DMS114 treated with DMSO at 0.1 percent for 48 hours (cell line): ENCODE measurements at regions not wholly inside any gene's neighbourhood (a gene's known extent, or its start where the extent isn't known, plus 50 kb on each side); places are given as distances from the start of the nearest gene placed in this dataset.

ENCODE experiments used
- DNase-seq: peaks from one replicate; lab custom pipeline; 2025; ENCODE audit not compliant: unreplicated experiment; lab: John Stamatoyannopoulos, UW

DNA sequence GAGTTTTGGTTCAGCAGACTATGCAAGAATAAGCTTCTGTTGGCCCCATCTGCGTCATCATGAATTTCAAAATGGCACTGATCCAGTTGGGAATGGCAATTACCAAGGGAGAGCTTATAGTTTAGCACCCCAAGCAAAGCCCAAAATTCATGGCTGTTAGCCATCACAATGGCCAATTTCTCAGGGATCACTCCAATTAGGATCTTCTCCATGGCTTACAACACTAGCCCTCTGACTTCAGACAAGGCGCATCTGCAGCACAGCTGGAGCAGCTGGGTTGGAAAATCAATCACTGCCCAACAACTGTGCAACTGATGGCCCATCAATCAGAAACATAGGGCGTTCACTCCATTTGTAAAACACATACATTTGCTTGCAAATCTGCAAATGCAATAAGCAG lies 273.6 kb downstream of the SRBD1 start:
- DNase-seq, result no peak

DNA sequence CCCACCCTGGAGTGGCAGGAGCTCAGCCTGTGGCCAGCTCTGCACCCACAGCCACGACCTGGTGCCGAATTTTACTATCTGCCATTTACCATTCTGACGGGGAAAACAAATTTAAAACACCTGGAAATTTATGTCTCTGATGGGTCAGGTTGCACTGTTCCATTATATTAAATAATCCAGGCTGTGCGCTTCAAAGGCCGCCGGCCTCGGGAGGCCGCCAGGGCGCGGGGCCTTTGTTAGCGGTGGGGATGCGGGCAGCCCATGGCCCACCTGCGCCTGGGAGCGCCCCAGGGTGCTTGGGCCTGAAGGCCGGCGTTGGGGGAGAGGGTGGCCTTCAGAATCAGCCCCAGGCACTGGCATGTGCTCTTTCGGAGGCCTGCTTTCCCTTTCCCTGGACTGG lies 276.9 kb downstream of the SRBD1 start:
- no peak for DNase-seq

DNA sequence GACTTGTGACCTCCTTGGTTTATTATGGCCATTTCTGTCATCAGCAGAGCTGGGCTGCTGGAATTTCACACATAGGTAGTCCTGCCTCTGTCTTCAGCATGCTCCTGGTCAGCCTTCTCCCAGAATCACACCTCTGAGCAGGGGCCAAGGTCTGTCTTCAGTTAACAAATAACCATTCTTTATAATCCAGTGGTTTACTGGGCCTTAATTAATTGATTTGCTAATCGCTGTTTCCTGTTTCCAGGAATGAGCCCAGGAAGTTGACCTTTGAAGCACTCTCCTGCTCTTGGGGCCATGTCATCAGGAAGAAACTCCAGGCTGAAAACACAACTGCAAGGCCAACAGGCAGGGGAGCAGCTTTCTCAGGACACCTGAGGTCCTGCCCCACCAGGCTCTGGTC lies 278.5 kb downstream of the SRBD1 start:
- no peak for DNase-seq

DNA sequence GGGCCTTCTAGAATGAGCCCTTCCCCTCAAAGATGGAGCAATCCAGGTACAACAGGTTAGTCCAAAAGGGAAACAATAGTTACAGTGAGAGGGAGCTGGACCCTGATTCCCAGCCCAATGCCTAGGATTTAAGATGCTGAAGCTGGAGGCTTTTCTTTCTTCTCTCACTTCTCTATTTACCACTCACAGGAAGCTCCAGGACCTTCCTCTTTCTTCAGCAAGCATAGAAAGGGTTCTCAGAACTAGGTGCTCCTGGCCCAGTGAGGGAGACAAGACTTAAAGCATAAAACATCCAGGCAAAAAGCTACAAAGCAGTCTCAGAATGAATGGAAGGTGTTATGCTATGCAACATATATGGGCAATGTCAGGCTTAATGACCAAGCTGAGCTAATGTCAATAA lies 279.0 kb downstream of the SRBD1 start:
- DNase-seq, result no peak

DNA sequence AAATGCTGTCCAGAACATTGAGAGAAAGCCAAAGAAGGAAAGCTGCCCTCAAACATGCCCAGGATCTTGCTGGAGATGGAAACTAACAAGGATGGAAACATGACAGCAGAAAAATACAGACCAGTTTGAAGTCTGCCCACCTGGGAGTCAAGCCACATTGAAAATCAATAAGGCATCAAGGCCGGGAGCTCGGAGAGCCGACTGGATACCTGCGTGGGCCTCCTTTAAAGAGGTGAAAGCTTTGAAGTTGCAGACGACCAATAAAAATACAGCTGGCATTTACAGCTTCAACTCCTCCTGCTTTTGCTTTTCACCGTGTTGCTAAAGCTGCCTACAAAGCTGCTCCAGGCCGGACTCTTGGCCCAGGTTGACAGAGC lies 279.7 kb downstream of the SRBD1 start:
- DNase-seq, result no peak

DNA sequence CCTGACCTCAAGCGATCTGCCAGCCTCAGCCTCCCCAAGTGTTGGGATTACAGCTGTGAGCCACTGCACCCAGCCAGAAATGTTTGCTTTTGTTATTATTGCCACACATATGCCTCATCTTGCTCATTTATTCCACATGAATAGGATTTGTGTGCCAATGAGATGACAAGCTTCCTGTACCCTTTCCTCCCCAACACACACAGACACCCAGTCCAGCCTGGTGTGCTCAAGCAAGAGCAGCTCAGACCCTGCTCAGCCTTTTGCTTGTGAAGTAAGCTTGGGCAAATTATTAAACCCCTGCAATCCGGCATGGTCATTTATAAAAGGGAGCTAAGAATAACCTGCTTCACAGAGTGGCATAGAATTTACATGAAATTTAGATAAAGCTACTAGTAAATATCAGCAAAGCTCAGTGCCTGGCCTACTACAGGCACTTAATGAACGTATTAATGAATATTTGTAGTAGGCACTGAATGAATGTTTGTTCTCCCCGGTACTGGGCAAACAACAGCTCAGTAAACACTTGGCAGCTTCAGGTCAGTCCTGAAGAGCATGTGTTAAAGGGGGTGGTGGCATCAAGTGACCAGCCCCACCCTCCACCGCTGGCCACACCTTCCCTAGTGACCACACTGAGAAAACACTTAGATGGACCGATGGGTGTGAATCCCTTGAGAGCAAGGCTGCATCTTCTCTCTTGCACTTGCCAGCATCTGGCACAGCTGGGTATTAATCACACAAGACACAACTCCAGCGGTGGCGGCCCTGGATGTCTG lies 280.2 kb downstream of the SRBD1 start:
- DNase-seq, result no peak

DNA sequence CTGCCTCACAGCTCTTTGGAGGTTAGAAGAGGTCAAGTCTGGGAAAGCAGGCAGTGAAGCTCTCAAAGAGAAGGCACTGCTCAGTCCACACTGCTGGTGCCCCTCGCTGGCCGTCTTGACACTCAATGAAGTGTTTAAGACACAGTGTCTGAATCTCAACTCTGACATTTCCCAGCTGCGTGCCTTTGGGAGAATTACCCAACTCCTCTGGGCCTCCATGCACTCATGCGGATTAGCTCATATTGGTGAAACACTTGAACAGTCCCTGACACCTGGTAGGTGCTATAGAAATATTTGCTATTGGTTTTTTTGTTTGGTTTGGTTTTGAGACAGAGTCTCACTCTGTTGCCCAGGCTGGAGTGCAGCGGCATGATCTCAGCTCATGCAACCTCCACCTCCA lies 281.0 kb downstream of the SRBD1 start:
- no peak for DNase-seq

DNA sequence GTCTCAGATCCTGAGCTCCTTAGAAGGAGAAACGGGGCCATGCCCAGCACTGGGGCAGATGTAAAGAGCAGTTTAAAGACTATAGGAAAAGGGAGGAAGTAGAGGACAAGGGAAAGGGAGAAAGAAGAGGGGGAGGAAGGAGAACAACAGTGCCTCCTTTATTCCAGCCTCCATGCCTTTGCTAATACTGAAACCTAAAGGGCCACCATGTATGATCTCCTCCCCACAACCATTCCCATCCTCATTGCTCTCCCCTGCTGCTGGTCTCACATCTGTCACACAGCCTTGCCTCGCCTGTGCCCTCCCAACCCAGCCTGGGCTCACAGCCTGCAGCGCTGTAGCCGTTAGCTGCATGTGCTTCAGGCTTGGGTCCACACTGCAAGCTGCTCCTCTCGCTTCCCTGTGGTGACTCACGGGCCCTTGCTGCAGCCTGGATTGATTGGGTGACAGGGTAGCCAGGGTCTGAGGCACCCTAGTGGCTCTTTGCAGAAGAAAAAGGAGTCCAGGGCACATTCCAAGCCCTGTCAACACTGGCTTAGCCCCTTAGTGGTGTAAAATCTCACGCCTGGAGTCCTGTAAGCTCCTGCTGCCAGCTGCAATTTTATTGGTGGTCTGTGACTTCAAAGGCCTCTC lies 281.9 kb downstream of the SRBD1 start:
- DNase-seq, result no peak

DNA sequence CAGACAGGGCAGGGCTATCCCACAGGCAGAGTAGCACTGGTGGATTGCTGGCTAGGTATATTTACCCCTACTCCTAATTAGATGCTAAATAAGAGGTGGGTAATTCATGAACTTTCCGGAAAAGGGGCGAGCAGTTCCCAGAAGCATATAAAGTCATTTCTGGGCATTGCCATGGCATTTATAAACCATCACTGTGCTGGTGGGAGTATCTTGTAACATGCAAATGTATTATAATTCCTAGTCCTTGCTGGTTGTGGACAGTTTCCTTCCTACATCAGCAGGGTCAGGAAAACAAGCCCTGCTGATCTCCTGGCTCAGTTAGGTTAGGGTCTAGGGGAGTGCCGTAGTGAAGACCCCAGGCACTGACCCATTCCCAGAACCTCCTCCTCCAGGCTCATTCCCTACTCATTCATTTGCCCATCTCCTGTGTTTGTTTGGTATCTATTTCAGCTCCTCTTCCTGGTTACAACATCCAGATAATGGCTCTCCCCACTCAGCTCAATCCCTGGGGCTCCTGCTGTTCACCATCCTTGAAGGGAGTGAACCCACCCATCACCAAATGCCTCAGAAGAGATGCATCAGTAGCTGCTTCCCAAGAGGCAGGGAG lies 282.7 kb downstream of the SRBD1 start:
- DNase-seq, result no peak

DNA sequence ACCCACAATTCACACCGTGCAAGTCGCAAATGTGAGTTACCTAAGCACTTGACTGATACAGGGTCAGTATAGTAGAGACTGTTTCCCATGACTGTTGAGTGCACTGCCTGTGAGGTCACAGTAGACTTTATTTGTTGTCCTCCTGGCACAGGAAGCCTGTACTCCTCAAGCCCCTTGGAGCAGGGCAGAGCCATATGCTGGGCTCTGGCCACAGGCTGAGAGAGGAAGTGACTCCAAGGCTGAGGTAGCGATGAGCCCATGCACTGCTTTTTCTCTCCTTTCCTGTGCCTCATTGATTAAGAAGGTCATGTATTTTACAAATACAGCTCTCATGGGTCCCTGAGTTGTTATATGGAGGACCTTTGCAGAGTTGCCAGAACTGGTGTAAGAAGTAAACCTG lies 287.7 kb downstream of the SRBD1 start:
- DNase-seq, result no peak

DNA sequence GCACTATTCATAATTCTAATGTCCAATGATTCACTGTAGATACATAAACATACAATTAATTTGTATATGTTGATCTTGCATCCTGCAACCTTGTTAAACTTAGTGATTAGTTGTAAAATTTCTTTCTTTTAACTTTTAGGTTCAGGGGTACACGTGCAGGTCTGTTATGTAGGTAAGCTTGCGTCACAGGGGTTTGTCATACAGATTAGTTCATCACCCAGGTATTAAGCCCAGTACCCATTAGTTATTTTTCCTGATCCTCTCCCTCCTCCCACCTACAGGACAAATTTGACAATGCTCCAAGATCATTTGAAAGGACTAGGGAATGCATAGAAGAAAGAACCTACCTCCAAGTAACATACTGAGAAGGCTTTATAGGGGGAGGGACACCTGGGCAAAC lies 290.1 kb downstream of the SRBD1 start:
- DNase-seq, result no peak

DNA sequence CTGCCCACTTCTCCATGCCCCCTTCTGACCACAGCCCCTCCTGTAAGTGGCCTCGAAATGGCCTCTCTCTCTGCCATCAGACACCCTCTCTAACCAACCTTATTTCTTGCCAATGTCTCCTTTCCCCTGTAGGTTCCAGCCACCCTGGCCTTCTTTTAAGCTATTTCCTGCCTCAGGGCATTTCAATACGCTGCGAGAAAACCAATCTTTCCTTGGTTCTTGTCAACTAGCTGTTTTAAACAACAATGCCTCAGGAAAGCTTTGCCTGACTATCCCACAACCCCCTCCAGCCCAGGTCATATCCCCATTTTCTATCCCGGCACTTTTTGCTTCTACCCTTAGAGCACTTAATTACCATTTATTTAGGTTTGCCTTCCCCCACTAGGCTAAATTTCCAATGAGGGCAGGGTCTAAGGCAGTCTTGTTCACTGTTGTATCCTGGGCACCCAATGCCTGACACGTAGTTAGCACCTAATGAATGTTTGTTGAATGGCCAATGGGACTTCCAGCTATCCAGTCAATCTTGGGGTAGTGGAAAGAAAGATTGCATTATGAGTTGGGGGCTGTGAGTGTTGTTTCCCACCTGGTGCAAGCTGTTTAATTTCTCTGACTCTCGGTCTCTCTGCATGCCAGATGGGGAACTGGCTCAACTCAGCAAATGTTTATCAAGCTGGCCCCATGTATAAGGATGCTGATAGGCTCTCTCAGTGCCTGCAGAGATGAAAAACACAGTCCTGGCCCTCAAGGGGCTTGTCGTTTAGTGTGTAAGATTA lies 291.2 kb downstream of the SRBD1 start:
- DNase-seq, result no peak

DNA sequence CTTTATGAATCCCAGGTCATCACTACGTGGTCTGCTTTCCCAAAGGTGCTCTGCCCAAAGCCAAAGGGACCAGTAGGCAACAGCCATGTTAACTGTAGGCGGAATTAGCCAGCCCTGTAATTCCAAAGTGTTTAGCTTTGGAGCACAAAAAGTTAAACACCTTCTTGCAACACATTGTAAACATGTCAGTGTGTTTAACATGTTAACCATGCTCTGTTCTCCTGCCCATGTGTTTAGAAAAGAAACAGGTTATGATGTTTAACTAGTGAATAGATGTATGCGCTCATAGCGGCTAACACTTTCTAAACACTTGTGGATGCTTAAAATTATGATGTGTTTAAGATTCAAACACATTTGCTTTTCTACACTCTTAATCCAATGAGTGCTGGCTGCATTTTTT lies 292.4 kb downstream of the SRBD1 start:
- DNase-seq, result no peak

DNA sequence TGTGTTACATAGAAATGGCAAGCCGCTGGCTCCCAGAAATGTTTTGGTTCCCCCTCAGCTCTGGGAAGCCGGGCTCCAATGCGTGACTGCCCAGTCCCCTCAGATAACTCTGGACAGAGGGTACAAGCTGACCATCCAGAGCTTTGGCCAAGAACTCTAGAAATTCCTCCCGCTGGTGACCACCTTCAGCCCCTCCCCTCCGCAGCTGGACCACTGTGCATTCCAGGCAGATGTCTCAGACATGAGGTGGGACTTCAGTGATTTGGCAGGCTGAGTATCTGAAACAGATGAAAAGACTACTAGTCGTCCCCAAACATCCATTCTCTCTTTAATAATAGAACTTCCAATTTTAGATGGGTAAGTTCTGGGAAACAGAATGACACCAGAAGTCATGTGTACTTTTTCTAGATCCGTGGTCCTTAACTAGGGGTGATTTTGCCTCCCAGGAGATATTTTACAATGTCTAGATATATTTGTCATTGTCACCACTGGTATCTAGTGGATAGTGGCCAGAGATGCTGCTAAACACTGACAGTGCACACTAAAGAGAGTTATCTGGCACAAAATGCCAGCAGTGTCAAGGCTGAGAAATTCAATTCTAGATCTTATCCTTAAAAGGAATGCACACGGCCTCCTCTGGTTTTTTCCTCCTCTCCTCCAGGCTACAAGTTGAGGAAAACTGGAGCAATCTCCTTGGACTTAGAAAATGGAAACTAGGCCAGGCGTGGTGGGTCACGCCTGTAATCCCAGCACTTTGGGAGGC lies 294.3 kb downstream of the SRBD1 start:
- no peak for DNase-seq

DNA sequence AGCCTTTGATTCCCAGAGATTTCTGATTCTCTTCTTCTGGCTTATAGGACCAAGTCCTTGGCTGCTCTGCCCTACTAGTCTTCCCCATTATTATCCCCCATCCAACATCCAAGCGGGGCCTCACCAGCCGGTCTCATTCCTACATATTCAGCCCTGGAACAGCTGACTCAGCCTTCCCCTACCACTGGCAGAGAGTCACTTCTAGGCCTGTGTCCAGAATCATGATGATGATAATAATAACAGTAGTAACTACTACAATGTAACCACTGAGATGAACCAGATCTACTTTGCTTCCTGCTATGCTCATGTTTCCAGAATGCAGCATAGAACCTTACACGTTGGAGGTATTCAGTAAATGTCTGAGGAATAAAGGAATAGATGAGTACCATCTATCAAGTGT lies 295.2 kb downstream of the SRBD1 start:
- no peak for DNase-seq

DNA sequence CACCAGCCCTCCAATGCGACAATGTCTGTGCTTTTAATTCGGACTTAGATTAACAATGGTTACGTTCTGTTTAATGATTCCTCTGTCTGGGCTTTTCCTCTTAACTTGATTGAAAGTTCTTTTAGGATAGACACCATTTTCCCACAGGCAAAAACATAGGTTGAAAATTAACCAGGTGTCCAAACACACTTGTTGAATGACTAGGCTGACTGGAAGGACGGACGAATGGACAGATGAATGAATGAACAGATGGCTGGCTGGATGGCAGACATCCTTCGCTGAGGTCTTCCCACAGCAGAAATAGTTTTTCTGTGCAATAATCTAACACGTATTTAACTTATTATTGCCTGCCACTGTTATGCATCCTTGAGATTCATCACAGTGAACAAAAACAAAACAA lies 298.8 kb downstream of the SRBD1 start:
- DNase-seq, result no peak

DNA sequence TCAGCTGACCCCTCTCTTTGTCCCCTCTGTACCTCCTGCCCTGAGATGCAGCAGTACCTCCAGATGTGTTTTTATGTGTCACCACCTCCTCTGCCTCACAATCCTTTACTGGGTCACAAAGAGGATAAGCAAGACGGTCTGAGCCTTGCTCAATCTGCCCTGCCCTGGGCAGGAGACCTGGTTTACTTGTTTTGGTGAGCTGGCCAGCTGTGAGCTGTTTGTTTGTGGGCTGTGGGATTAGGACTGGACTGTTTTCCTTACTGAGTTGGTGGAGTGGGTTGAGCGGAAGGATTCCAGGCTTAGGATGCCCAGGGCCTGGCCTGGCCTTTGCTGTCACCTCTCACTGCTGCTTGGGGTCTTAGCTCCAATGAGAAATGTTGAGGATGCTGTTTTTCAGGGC lies 299.5 kb downstream of the SRBD1 start:
- DNase-seq, result no peak

DNA sequence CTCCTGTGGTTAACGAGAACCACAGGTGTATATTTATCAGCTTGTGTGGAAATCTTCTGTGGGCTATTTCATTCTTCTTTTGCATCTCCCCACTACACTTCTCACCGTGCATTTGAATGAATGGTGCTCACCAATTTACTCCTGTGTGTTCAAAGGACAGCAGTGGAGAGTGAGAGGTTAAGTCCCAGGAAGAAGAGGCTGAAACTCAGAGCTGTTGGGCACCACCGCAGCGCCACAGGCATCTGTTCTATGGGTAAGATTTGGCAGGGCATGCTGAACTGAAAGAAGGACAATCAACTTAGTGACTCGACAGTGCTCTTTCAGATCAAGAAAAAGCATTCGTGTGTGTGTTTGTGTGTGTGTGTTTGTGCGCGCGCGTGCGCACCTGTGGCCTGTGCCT lies 297.9 kb upstream of the SIX2 start:
- DNase-seq, result no peak

DNA sequence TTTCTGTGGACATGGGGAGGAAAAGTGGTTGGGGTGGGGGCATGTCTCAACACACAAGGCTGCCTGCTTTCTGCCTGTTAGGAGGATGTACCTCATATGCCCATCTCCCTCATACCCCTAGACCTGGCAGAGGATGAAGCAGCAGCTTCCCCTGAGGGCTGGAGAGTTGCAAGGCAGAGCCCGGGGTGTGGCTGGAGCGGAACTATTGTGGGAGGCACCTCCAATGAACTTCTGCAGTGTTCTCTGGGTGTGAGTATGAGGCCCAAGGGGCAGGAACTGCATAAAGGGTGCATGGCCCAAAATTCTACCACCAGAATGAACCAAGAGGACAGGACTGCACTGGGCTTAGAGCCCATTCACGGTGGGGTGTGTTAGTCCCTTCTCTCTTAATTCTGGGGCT lies 296.3 kb upstream of the SIX2 start:
- no peak for DNase-seq

DNA sequence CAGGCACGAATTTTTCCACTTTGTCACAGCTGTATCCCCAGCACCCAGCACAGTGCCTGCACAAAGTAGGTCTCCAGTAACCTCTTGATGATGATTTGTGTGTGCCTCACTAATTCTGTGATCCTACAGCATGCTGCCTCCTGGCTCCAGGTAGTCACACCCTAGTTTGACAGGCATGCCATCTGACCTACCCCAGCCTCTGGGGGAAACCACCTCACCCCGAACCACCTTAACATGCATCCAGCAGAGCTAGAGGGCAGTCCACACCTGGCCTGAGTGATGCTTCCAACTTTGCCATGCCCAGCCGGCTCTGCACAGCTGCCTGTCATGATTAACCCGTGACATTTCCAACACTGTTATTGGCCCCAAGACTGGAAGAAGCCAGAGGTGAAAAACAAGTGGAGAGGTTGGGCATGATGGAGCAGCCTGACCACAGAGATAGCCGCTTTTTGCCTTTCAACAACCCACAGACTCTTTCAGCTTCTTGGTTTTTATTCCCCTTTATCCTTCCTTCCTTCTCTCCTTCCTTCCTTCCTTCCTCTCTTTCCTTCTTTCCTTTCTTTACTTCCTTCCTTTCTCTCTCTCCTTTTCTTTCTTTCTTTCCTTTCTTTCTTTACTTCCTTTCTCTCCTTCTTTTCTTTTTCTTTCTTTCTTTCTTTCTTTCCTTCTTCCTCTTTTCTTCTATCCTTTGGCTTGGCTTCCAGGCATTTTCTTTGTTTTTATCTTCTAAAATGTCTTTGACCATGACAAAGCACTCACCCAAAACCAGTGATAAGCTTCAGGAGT lies 294.4 kb upstream of the SIX2 start:
- no peak for DNase-seq
